Panc1 (cell line): ENCODE measurements at regions not wholly inside any gene's neighbourhood (a gene's known extent, or its start where the extent isn't known, plus 50 kb on each side); places are given as distances from the start of the nearest gene placed in this dataset.

ENCODE experiments used
- ATAC-seq: fragments of 200-7000 bp; cut with Tn5 transposase; 2 replicates; pipeline ENCODE4 v1.9.1; 2020; ENCODE audit warnings: mild to moderate bottlenecking, moderate library complexity
- BruUV-seq: library from RNA; stranded (reverse); fragments of 400-500 nt; replicated peaks from 2 replicates; lab custom pipeline; 2021; lab: Mats Ljungman, UMichigan
- CTCF ChIA-PET: fragments of 300-600 bp; sonication (Branson Sonifier 250); formaldehyde crosslinking; loops from one replicate; lab custom pipeline; 2022; ENCODE audit warnings: antibody characterized with exemption; lab: Charles Lee
- POLR2A ChIA-PET: fragments of 300-600 bp; sonication (Branson Sonifier 250); formaldehyde crosslinking; loops from one replicate; lab custom pipeline; 2022; ENCODE audit warnings: antibody characterized with exemption; lab: Charles Lee
- DNase-seq: peaks from one replicate; pipeline ENCODE4 v3.0.0-alpha.2; 2010; ENCODE audit warnings: low read depth, low spot score
- H3K27ac ChIP-seq: 2 replicates; pipeline ENCODE4 v1.5.1; 2011; ENCODE audit warnings: mild to moderate bottlenecking, low read length, inconsistent platforms
- H3K27me3 ChIP-seq: fragments of 200-500 bp; sonication (Bioruptor generic); 2 replicates; pipeline ENCODE4 v1.6.0; 2014; ENCODE audit warnings: low read length, inconsistent platforms; ENCODE audit not compliant: control insufficient read depth, insufficient read depth
- H3K36me3 ChIP-seq: fragments of 200-500 bp; sonication (Bioruptor generic); 2 replicates; pipeline ENCODE4 v1.5.1; 2014; ENCODE audit warnings: inconsistent platforms, mild to moderate bottlenecking, low read length, moderate library complexity; ENCODE audit not compliant: control insufficient read depth, insufficient read depth
- H3K4me1 ChIP-seq: 2 replicates; pipeline ENCODE4 v1.5.1; 2011; ENCODE audit warnings: inconsistent platforms, mild to moderate bottlenecking, low read length, moderate library complexity; ENCODE audit not compliant: control insufficient read depth, insufficient read depth
- H3K4me3 ChIP-seq, 2 experiments: 2 replicates each; pipeline ENCODE4 v1.5.1; 2011 to 2012; ENCODE audit warnings: low read depth in 2 of 2, low read length in 2 of 2, mild to moderate bottlenecking in 2 of 2, inconsistent platforms in 1 of 2, moderate library complexity in 1 of 2
- H3K9me3 ChIP-seq: fragments of 200-500 bp; sonication (Bioruptor generic); 2 replicates; pipeline ENCODE4 v1.5.1; 2014; ENCODE audit warnings: low read depth, mild to moderate bottlenecking, inconsistent platforms, low read length, moderate library complexity; ENCODE audit not compliant: control insufficient read depth, insufficient read depth
- CTCF ChIP-seq: fragments of 450-650 bp; IDR thresholded peaks from 2 replicates; pipeline ENCODE4 v1.5.1; 2017; ENCODE audit warnings: mild to moderate bottlenecking
- POLR2AphosphoS5 ChIP-seq: IDR thresholded peaks from 2 replicates; pipeline ENCODE4 v1.6.1; 2012; ENCODE audit warnings: mild to moderate bottlenecking, low read depth, low read length, moderate library complexity
- REST ChIP-seq, 2 experiments: IDR thresholded peaks; 2 replicates each; pipeline ENCODE4 v1.6.1; 2011 to 2012; ENCODE audit warnings: low read depth in 2 of 2, control low read depth in 1 of 2, low read length in 1 of 2, mild to moderate bottlenecking in 1 of 2, moderate library complexity in 1 of 2; ENCODE audit not compliant: insufficient read depth in 1 of 2
- SIN3A ChIP-seq: IDR thresholded peaks from 2 replicates; pipeline ENCODE4 v1.6.1; 2012; ENCODE audit warnings: low read depth, mild to moderate bottlenecking, low read length, moderate library complexity, borderline replicate concordance; ENCODE audit not compliant: insufficient read depth
- TCF7L2 ChIP-seq: IDR thresholded peaks from 2 replicates; pipeline ENCODE4 v1.6.1; 2011; ENCODE audit warnings: mild to moderate bottlenecking, low read depth, low read length, inconsistent platforms
- in situ Hi-C: cut with HindIII; loops from 2 replicates; pipeline ENCODE4 v1.10.0; 2016; ENCODE audit warnings: low sequenced_read_pairs, low pct_unique_long_range_greater_than_20kb
- intact Hi-C: fragments of 100-400 bp; cut with micrococcal nuclease; formaldehyde crosslinking; loops from one replicate; pipeline ENCODE4 v1.10.0; 2022; ENCODE audit not compliant: unreplicated experiment

- Histone ChIP-seq H3K27me3 (no peaks in the 10 kb centered on the region), H3K9me3 (no peaks in the 10 kb centered on the region), H3K4me1 (no peaks in the 10 kb centered on the region), H3K36me3 (no peaks in the 10 kb centered on the region), H3K4me3 (no peak overlapping the region), H3K27ac (no peak overlapping the region)
- ChIA-PET CTCF (no interaction called here), POLR2A (no interaction called here)
- no peak for TF ChIP-seq SIN3A
- TF ChIP-seq TCF7L2: no peak
- no peak for TF ChIP-seq POLR2AphosphoS5
- no peak for TF ChIP-seq CTCF
- TF ChIP-seq REST (IDR thresholded peaks at IDR 0.05; ENCODE audit: insufficient read depth in 1 of 2, low read depth in 2 of 2, low read length in 1 of 2): no peak
- no peak for DNase-seq
- in situ Hi-C loops: no loop called here
- BruUV-seq: no TSS peak
- no peak for ATAC-seq
- intact Hi-C loops: no loop called here
These were observed 481.8 kb upstream of the CDH18 start for GRCh38 chr5:20469792-20470191.

GRCh38 chr5:20469390-20469789 is 481.4 kb upstream of the CDH18 start:
- no TSS peak for BruUV-seq
- POLR2A ChIA-PET: no interaction called here
- H3K27me3 ChIP-seq: no peaks in the 10 kb centered on the region
- CTCF ChIA-PET: no interaction called here
- no peaks in the 10 kb centered on the region for H3K4me1 ChIP-seq
- no peak for ATAC-seq
- no peaks in the 10 kb centered on the region for H3K9me3 ChIP-seq
- H3K36me3 ChIP-seq: no peaks in the 10 kb centered on the region
- H3K27ac ChIP-seq: no peak overlapping the region
- no peak overlapping the region for H3K4me3 ChIP-seq
- no peak for DNase-seq
- no peak for TF ChIP-seq REST (IDR thresholded peaks at IDR 0.05; ENCODE audit: insufficient read depth in 1 of 2, low read depth in 2 of 2, low read length in 1 of 2)
- no peak for TF ChIP-seq SIN3A
- no peak for TF ChIP-seq POLR2AphosphoS5
- TF ChIP-seq TCF7L2: no peak
- TF ChIP-seq CTCF: no peak; the same call in 1 of the 2 replicates
- intact Hi-C loops (no loop called here), in situ Hi-C loops (no loop called here)
